ENCODE measurements at regions not wholly inside any gene's neighbourhood (a gene's known extent, or its start where the extent isn't known, plus 50 kb on each side); places are given as distances from the start of the nearest gene placed in this dataset.

GRCh38 chr5:156009583-156009982 is 317.4 kb upstream of the SGCD start:
- TF ChIP-seq GATA3 (IDR thresholded peaks at IDR 0.05; ENCODE audit: low read depth, low read length) (no peak), GATA2 (IDR thresholded peaks at IDR 0.05; ENCODE audit: low read depth, low read length) (no peak)

All from SH-SY5Y (cell line).